Bronchial epithelial cell (primary cell): ENCODE measurements at regions not wholly inside any gene's neighbourhood (a gene's known extent, or its start where the extent isn't known, plus 50 kb on each side); places are given as distances from the start of the nearest gene placed in this dataset.
A peak's percentile ranks its signal among the peaks of the same experiment; 100 is the strongest.

ENCODE experiments used
- DNase-seq: peaks from one replicate; pipeline ENCODE4 v3.0.0-alpha.2; 2010; ENCODE audit warnings: low read depth
- FAIRE-seq: peaks from 2 replicates; lab custom pipeline; 2011; peaks lifted over from hg19 to GRCh38; lab: Jason Lieb, UNC
- H3K27me3 ChIP-seq: 2 replicates; pipeline ENCODE4 v1.5.1; 2011; ENCODE audit warnings: low read length; ENCODE audit not compliant: control insufficient read depth, insufficient read depth
- H3K36me3 ChIP-seq: 2 replicates; pipeline ENCODE4 v1.5.1; 2011; ENCODE audit warnings: low read length; ENCODE audit not compliant: control insufficient read depth, insufficient read depth
- H3K4me3 ChIP-seq: 2 replicates; pipeline ENCODE4 v1.5.1; 2011; ENCODE audit warnings: mild to moderate bottlenecking, low read depth, low read length, control low read depth
- CTCF ChIP-seq: IDR thresholded peaks from 2 replicates; pipeline ENCODE4 v1.5.1; 2011; ENCODE audit warnings: mild to moderate bottlenecking, moderate library complexity, low read length, control low read depth, inconsistent platforms; ENCODE audit not compliant: insufficient read depth, severe bottlenecking

GRCh38 chr5:81896764-81897163 lies 75.1 kb upstream of the ATG10 start:
- FAIRE-seq: no peak
- no peaks in the 10 kb centered on the region for H3K36me3 ChIP-seq
- TF ChIP-seq CTCF: no peak

DNA sequence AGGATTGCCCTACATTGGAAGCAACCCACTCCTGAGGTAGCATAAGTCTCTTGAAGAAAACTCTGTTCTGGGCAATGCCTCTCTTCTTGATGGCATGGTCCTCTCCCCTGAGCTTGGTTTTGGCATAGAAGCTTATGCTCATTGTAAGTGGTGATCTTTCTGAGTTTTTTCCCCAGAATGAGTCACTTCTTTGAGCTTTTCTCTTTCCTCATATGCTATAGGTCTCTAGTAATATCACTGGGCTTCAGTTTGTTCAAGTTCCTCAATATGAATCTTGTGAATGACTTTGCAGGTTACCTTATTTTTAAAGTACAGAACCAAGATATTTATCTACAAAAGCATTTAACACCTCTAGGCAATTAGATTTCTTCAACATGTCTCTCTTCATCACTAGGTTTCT lies 76.5 kb upstream of the ATG10 start:
- Histone ChIP-seq H3K27me3 (no peaks in the 10 kb centered on the region), H3K36me3 (no peaks in the 10 kb centered on the region), H3K4me3 (no peak overlapping the region)
- FAIRE-seq (no peak), DNase-seq (peak; percentile 16)
- no peak for TF ChIP-seq CTCF

More at GRCh38 chr5:81896764-81897163, 75.1 kb upstream of the ATG10 start:
- DNase-seq: peak; percentile 5
- H3K27me3 ChIP-seq: no peaks in the 10 kb centered on the region
- H3K4me3 ChIP-seq: no peak overlapping the region

GRCh38 chr5:81893961-81894360 lies 77.9 kb upstream of the ATG10 start:
- Histone ChIP-seq H3K27me3 (no peaks in the 10 kb centered on the region), H3K36me3 (no peaks in the 10 kb centered on the region), H3K4me3 (no peak overlapping the region)
- no peak for DNase-seq
- FAIRE-seq: peak; percentile 64
- TF ChIP-seq CTCF: no peak

- no peak overlapping the region for H3K4me3 ChIP-seq
- TF ChIP-seq CTCF: no peak
- DNase-seq: no peak
- no peaks in the 10 kb centered on the region for H3K36me3 ChIP-seq
- FAIRE-seq: no peak
- peaks cover 4% of the 10 kb centered on the region for H3K27me3 ChIP-seq
These were observed 87.0 kb upstream of the ATG10 start for GRCh38 chr5:81884871-81885270.

DNA sequence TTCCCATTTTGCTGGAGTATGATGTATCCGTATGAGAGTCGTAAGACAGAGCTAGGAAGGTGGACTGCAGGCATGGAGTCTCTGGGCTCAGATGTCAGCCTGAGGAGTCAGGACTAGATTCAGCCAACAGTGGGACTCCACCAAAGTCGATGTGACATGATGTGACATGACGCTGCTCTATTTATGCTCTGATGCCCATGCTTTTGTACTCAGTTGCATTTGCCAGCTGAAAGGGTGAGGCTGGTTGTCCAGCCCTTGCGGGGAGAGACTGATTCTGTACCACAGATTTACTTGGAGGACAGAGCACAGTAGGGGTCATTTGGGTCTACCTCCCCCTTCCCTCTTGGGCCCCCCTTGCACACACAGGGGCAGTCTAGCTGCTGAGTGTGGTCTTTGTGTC lies 88.5 kb upstream of the ATG10 start:
- FAIRE-seq (peak; percentile 88), DNase-seq (no peak)
- Histone ChIP-seq H3K27me3 (peaks cover 4% of the 10 kb centered on the region), H3K4me3 (no peak overlapping the region), H3K36me3 (no peaks in the 10 kb centered on the region)
- no peak for TF ChIP-seq CTCF

GRCh38 chr5:81881595-81881994 lies 90.2 kb upstream of the ATG10 start:
- no peak for TF ChIP-seq CTCF
- no peak overlapping the region for H3K4me3 ChIP-seq
- no peaks in the 10 kb centered on the region for H3K36me3 ChIP-seq
- FAIRE-seq (no peak), DNase-seq (no peak)
- H3K27me3 ChIP-seq: peaks cover 4% of the 10 kb centered on the region
